ENCODE measurements at regions not wholly inside any gene's neighbourhood (a gene's known extent, or its start where the extent isn't known, plus 50 kb on each side); places are given as distances from the start of the nearest gene placed in this dataset.

DNA sequence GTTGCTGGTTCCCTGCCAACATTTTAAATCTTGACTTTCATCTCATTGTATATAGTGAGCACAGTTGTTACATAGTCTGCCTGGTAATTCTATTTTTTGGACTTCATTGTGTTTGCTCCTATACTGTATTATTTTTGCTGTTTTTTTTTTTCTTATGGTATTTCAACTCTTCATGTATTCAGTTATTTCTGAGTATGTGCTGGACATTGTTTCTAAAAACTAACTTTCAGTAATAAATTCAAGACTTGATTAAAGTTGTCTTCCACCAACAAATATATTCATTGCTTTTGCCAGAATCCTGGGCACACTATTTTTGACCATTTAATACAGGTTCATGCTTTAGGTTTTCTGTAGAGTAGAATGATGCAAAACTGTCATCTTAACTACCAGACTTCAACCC lies 698.3 kb downstream of the MAFB start:
- Histone ChIP-seq H4K20me1 (ENCODE audit: insufficient read depth, low read length) (no peaks in the 10 kb centered on the region), H3K9me3 (ENCODE audit: low read length) (no peaks in the 10 kb centered on the region), H3K4me3 (ENCODE audit: low read depth, low read length, poor library complexity, severe bottlenecking) (no peak overlapping the region), H3K4me2 (ENCODE audit: low read length) (no peak overlapping the region), H3K36me3 (ENCODE audit: insufficient read depth, low read length) (no peaks in the 10 kb centered on the region), H3F3A (ENCODE audit: insufficient read depth, low read length) (no peaks in the 10 kb centered on the region), H3K27ac (ENCODE audit: low read depth, low read length, poor library complexity, severe bottlenecking) (no peak overlapping the region), H3K27me3 (ENCODE audit: insufficient read depth, low read length) (no peaks in the 10 kb centered on the region), H3K9ac (ENCODE audit: low read length) (no peak overlapping the region), H3K9me2 (ENCODE audit: low read depth, low read length) (no peaks in the 10 kb centered on the region), H3K4me1 (ENCODE audit: insufficient read depth, low read length, severe bottlenecking) (no peaks in the 10 kb centered on the region), H3K79me2 (ENCODE audit: insufficient read depth, low read length) (no peaks in the 10 kb centered on the region), H2AFZ (ENCODE audit: low read length) (no peak overlapping the region)
- TF ChIP-seq EZH2 (IDR thresholded peaks at IDR 0.05; ENCODE audit: borderline replicate concordance, low read length) (no peak), CTCF (IDR thresholded peaks at IDR 0.05; ENCODE audit: low read length) (no peak)

GRCh38 chr20:39988991-39989390 lies 700.0 kb downstream of the MAFB start:
- Histone ChIP-seq H3K4me2 (ENCODE audit: low read length) (no peak overlapping the region), H3K27me3 (ENCODE audit: insufficient read depth, low read length) (no peaks in the 10 kb centered on the region), H3K79me2 (ENCODE audit: insufficient read depth, low read length) (no peaks in the 10 kb centered on the region), H3K9ac (ENCODE audit: low read length) (no peak overlapping the region), H3K4me3 (ENCODE audit: low read depth, low read length, poor library complexity, severe bottlenecking) (no peak overlapping the region), H4K20me1 (ENCODE audit: insufficient read depth, low read length) (no peaks in the 10 kb centered on the region), H3K4me1 (ENCODE audit: insufficient read depth, low read length, severe bottlenecking) (no peaks in the 10 kb centered on the region), H3K9me2 (ENCODE audit: low read depth, low read length) (no peaks in the 10 kb centered on the region), H3K27ac (ENCODE audit: low read depth, low read length, poor library complexity, severe bottlenecking) (no peak overlapping the region), H3F3A (ENCODE audit: insufficient read depth, low read length) (no peaks in the 10 kb centered on the region), H3K9me3 (ENCODE audit: low read length) (no peaks in the 10 kb centered on the region), H2AFZ (ENCODE audit: low read length) (no peak overlapping the region), H3K36me3 (ENCODE audit: insufficient read depth, low read length) (no peaks in the 10 kb centered on the region)
- TF ChIP-seq EZH2 (IDR thresholded peaks at IDR 0.05; ENCODE audit: borderline replicate concordance, low read length), result no peak
- TF ChIP-seq CTCF (IDR thresholded peaks at IDR 0.05; ENCODE audit: low read length), result no peak

- Histone ChIP-seq H3K9me3 (ENCODE audit: low read length) (no peaks in the 10 kb centered on the region), H3K9me2 (ENCODE audit: low read depth, low read length) (no peaks in the 10 kb centered on the region), H3K36me3 (ENCODE audit: insufficient read depth, low read length) (no peaks in the 10 kb centered on the region), H3K4me3 (ENCODE audit: low read depth, low read length, poor library complexity, severe bottlenecking) (no peak overlapping the region), H3F3A (ENCODE audit: insufficient read depth, low read length) (no peaks in the 10 kb centered on the region), H3K27ac (ENCODE audit: low read depth, low read length, poor library complexity, severe bottlenecking) (no peak overlapping the region), H3K4me2 (ENCODE audit: low read length) (no peak overlapping the region), H4K20me1 (ENCODE audit: insufficient read depth, low read length) (no peaks in the 10 kb centered on the region), H3K27me3 (ENCODE audit: insufficient read depth, low read length) (no peaks in the 10 kb centered on the region), H2AFZ (ENCODE audit: low read length) (no peak overlapping the region), H3K9ac (ENCODE audit: low read length) (no peak overlapping the region), H3K79me2 (ENCODE audit: insufficient read depth, low read length) (no peaks in the 10 kb centered on the region), H3K4me1 (ENCODE audit: insufficient read depth, low read length, severe bottlenecking) (no peaks in the 10 kb centered on the region)
- no peak for TF ChIP-seq CTCF (IDR thresholded peaks at IDR 0.05; ENCODE audit: low read length)
- TF ChIP-seq EZH2 (IDR thresholded peaks at IDR 0.05; ENCODE audit: borderline replicate concordance, low read length), result no peak
These were observed 702.7 kb downstream of the MAFB start for GRCh38 chr20:39986173-39986904.
